IMR-90 (cell line): ENCODE measurements at regions not wholly inside any gene's neighbourhood (a gene's known extent, or its start where the extent isn't known, plus 50 kb on each side); places are given as distances from the start of the nearest gene placed in this dataset.
A peak's percentile ranks its signal among the peaks of the same experiment; 100 is the strongest.

Source experiments
- ATAC-seq: fragments of 200-7000 bp; cut with Tn5 transposase; 2 replicates; pipeline ENCODE4 v1.9.1; 2020; ENCODE audit warnings: low read depth, mild to moderate bottlenecking, moderate library complexity
- BruUV-seq: library from RNA; stranded (reverse); fragments of 400-500 nt; replicated peaks from 2 replicates; lab custom pipeline; 2021; lab: Mats Ljungman, UMichigan
- CTCF ChIA-PET: fragments of 300-600 bp; formaldehyde crosslinking; extraction: SDS; loops from one replicate; lab custom pipeline; 2021; ENCODE audit warnings: antibody characterized with exemption; lab: Yijun Ruan, JAX
- POLR2A ChIA-PET: fragments of 300-600 bp; sonication (Branson Sonifier 250); formaldehyde crosslinking; loops from one replicate; lab custom pipeline; 2022; ENCODE audit warnings: antibody characterized with exemption; ENCODE audit not compliant: unreplicated experiment; lab: Charles Lee
- DNase-seq: peaks from one replicate; pipeline ENCODE4 v3.0.0; 2013
- H2AFZ ChIP-seq: replicated peaks from 2 replicates; pipeline ENCODE3; 2013; ENCODE audit warnings: low read length, mild to moderate bottlenecking; ENCODE audit not compliant: poor library complexity
- H2AK5ac ChIP-seq: 2 replicates; pipeline ENCODE4 v1.6.1; 2013; ENCODE audit warnings: low read depth, low read length, inconsistent platforms
- H2AK9ac ChIP-seq: replicated peaks from 2 replicates; pipeline ENCODE3; 2013; ENCODE audit warnings: mild to moderate bottlenecking, low read depth, low read length, moderate library complexity; ENCODE audit not compliant: poor library complexity
- H2BK120ac ChIP-seq: 2 replicates; pipeline ENCODE4 v1.6.1; 2013; ENCODE audit warnings: low read depth, low read length, inconsistent platforms
- H2BK15ac ChIP-seq: 3 replicates; pipeline ENCODE4 v1.6.1; 2013; ENCODE audit warnings: low read depth, low read length, inconsistent platforms
- H2BK20ac ChIP-seq: 2 replicates; pipeline ENCODE4 v1.6.1; 2013; ENCODE audit warnings: low read depth, mild to moderate bottlenecking, inconsistent platforms, low read length, moderate library complexity
- H2BK5ac ChIP-seq: 2 replicates; pipeline ENCODE4 v1.6.1; 2013; ENCODE audit warnings: mild to moderate bottlenecking, low read depth, low read length, inconsistent platforms; ENCODE audit not compliant: poor library complexity, severe bottlenecking
- H3K14ac ChIP-seq: replicated peaks from 2 replicates; pipeline ENCODE4 v1.6.1; 2013; ENCODE audit warnings: low read depth, low read length, inconsistent platforms
- H3K18ac ChIP-seq: 2 replicates; pipeline ENCODE4 v1.6.1; 2013; ENCODE audit warnings: low read depth, low read length, control low read depth
- H3K23ac ChIP-seq: 2 replicates; pipeline ENCODE4 v1.6.1; 2013; ENCODE audit warnings: low read depth, low read length, inconsistent platforms
- H3K27ac ChIP-seq: 2 replicates; pipeline ENCODE4 v1.5.1; 2013; ENCODE audit warnings: mild to moderate bottlenecking, control low read depth, low read length; ENCODE audit not compliant: insufficient read depth
- H3K27me3 ChIP-seq: 2 replicates; pipeline ENCODE4 v1.6.1; 2013; ENCODE audit warnings: low read length; ENCODE audit not compliant: control insufficient read depth, insufficient read depth
- H3K36me3 ChIP-seq: 2 replicates; pipeline ENCODE4 v1.6.1; 2013; ENCODE audit warnings: low read length, mixed read lengths; ENCODE audit not compliant: control insufficient read depth, insufficient read depth
- H3K4ac ChIP-seq: 2 replicates; pipeline ENCODE4 v1.6.1; 2013; ENCODE audit warnings: low read depth, low read length, inconsistent platforms
- H3K4me1 ChIP-seq: 2 replicates; pipeline ENCODE4 v1.6.1; 2013; ENCODE audit warnings: low read length, mixed read lengths; ENCODE audit not compliant: control insufficient read depth, insufficient read depth
- H3K4me2 ChIP-seq: 2 replicates; pipeline ENCODE4 v1.6.1; 2013; ENCODE audit warnings: low read depth, mild to moderate bottlenecking, control low read depth, low read length, moderate library complexity
- H3K4me3 ChIP-seq: 2 replicates; pipeline ENCODE4 v1.5.1; 2013; ENCODE audit warnings: low read depth, mild to moderate bottlenecking, control low read depth, low read length, moderate library complexity; ENCODE audit not compliant: insufficient read depth
- H3K56ac ChIP-seq: 2 replicates; pipeline ENCODE4 v1.6.1; 2013; ENCODE audit warnings: low read length, inconsistent platforms; ENCODE audit not compliant: insufficient read depth; ENCODE audit errors: extremely low read depth
- H3K79me1 ChIP-seq, 2 experiments: 2 replicates each; pipeline ENCODE4 v1.6.1; 2013; ENCODE audit warnings: low read length in 2 of 2, inconsistent platforms in 1 of 2, low read depth in 1 of 2
- H3K9ac ChIP-seq: 2 replicates; pipeline ENCODE4 v1.6.1; 2013; ENCODE audit warnings: low read depth, low read length, control low read depth
- H3K9me1 ChIP-seq: 2 replicates; pipeline ENCODE4 v1.6.1; 2013; ENCODE audit warnings: low read length, inconsistent platforms; ENCODE audit not compliant: insufficient read depth
- H3K9me3 ChIP-seq: 2 replicates; pipeline ENCODE4 v1.6.1; 2013; ENCODE audit warnings: low read length; ENCODE audit not compliant: control insufficient read depth, insufficient read depth
- H4K20me1 ChIP-seq: 2 replicates; pipeline ENCODE4 v1.6.1; 2013; ENCODE audit warnings: low read length, inconsistent platforms; ENCODE audit not compliant: insufficient read depth
- H4K5ac ChIP-seq: 2 replicates; pipeline ENCODE4 v1.6.1; 2013; ENCODE audit warnings: mild to moderate bottlenecking, low read depth, low read length, control low read depth
- H4K8ac ChIP-seq, 2 experiments: 2 replicates each; pipeline ENCODE4 v1.6.1; 2013; ENCODE audit warnings: low read depth in 2 of 2, low read length in 2 of 2, control low read depth in 1 of 2, inconsistent platforms in 1 of 2
- H4K91ac ChIP-seq: 2 replicates; pipeline ENCODE4 v1.6.1; 2013; ENCODE audit warnings: low read depth, low read length, inconsistent platforms; ENCODE audit not compliant: insufficient read depth
- BHLHE40 ChIP-seq: fragments of 150-350 bp; IDR thresholded peaks from 2 replicates; pipeline ENCODE4 v1.6.1; 2016; ENCODE audit warnings: mild to moderate bottlenecking, low read depth, low read length
- CEBPB ChIP-seq: IDR thresholded peaks from 2 replicates; pipeline ENCODE4 v1.6.1; 2012; ENCODE audit warnings: low read depth, low read length, improper control_type of control experiment
- CHD1 ChIP-seq: IDR thresholded peaks from 2 replicates; pipeline ENCODE4 v1.6.1; 2012; ENCODE audit warnings: low read depth, low read length, improper control_type of control experiment
- CTCF ChIP-seq: conservative IDR thresholded peaks from 2 replicates; pipeline ENCODE4 v1.5.1; 2012; ENCODE audit warnings: mild to moderate bottlenecking, low read depth, low read length, improper control_type of control experiment
- FOS ChIP-seq: fragments of 150-350 bp; IDR thresholded peaks from 2 replicates; pipeline ENCODE4 v1.6.1; 2016; ENCODE audit warnings: low read depth, low read length
- MAFK ChIP-seq: IDR thresholded peaks from 2 replicates; pipeline ENCODE4 v1.6.1; 2012; ENCODE audit warnings: low read depth, low read length, improper control_type of control experiment
- MXI1 ChIP-seq: IDR thresholded peaks from 2 replicates; pipeline ENCODE4 v1.6.1; 2012; ENCODE audit warnings: low read depth, mild to moderate bottlenecking, low read length, moderate library complexity, borderline replicate concordance
- NFE2L2 ChIP-seq: fragments of 150-350 bp; IDR thresholded peaks from 2 replicates; pipeline ENCODE4 v1.6.1; 2016; ENCODE audit warnings: low read depth, mild to moderate bottlenecking, low read length
- POLR2A ChIP-seq: IDR thresholded peaks from 2 replicates; pipeline ENCODE4 v1.6.1; 2012; ENCODE audit warnings: mild to moderate bottlenecking, low read depth, low read length
- RAD21 ChIP-seq: IDR thresholded peaks from 2 replicates; pipeline ENCODE4 v1.6.1; 2012; ENCODE audit warnings: low read length, improper control_type of control experiment
- RCOR1 ChIP-seq: IDR thresholded peaks from 2 replicates; pipeline ENCODE4 v1.6.1; 2012; ENCODE audit warnings: mild to moderate bottlenecking, low read length, improper control_type of control experiment; ENCODE audit not compliant: insufficient replicate concordance
- RFX5 ChIP-seq: IDR thresholded peaks from 2 replicates; pipeline ENCODE4 v1.8.0; 2012; ENCODE audit warnings: low read depth, mild to moderate bottlenecking, low read length, moderate library complexity
- SMC3 ChIP-seq: fragments of 150-350 bp; IDR thresholded peaks from 2 replicates; pipeline ENCODE4 v1.6.1; 2016; ENCODE audit warnings: low read depth, mild to moderate bottlenecking, antibody characterized with exemption, low read length, moderate library complexity
- USF2 ChIP-seq: fragments of 150-350 bp; IDR thresholded peaks from 2 replicates; pipeline ENCODE4 v1.6.1; 2017; ENCODE audit warnings: mild to moderate bottlenecking, antibody characterized with exemption, low read length, low read depth
- WGBS, 2 experiments: methylation state at CpG; one replicate each; pipeline versions ENCODE4 v1.1.5 to v1.1.7; 2013; ENCODE audit warnings: missing lambda C conversion rate in 2 of 2; ENCODE audit not compliant: insufficient read length in 1 of 2; ENCODE audit errors: extremely low coverage in 2 of 2; 5-methylcytosine and 5-hydroxymethylcytosine counted together
- dilution Hi-C: fragments of 300-500 bp; cut with HindIII; formaldehyde crosslinking; loops from one replicate; pipeline ENCODE4 v1.14.3; 2018; ENCODE audit warnings: low sequenced_read_pairs; ENCODE audit not compliant: unreplicated experiment
- in situ Hi-C: fragments of 300-500 bp; cut with MboI; formaldehyde crosslinking; loops from 3 replicates; pipeline ENCODE4 v1.14.3; 2019; ENCODE audit warnings: low sequenced_read_pairs, inconsistent platforms, mixed read lengths
- intact Hi-C: fragments of 100-400 bp; cut with micrococcal nuclease; formaldehyde crosslinking; loops from 2 replicates; pipeline ENCODE4 v1.10.0; 2022

- Histone ChIP-seq H2BK5ac (no peak overlapping the region), H3K14ac (peak overlapping the region; percentile 66; the same call in 1 of the 2 replicates), H3K56ac (no peak overlapping the region; the same call in 1 of the 2 replicates), H4K8ac (peak overlapping the region in 1 of 2 experiments; percentile 70; a peak in 1 of 4 replicates), H3K36me3 (no peaks in the 10 kb centered on the region), H4K20me1 (no peaks in the 10 kb centered on the region), H3K18ac (no peak overlapping the region), H4K5ac (no peak overlapping the region), H3K4me2 (peak overlapping the region; percentile 80), H3K4ac (peak overlapping the region; percentile 56), H2BK20ac (no peak overlapping the region), H2BK15ac (no peak overlapping the region), H3K79me1 (no peaks in the 10 kb centered on the region), H3K27me3 (peaks cover 15% of the 10 kb centered on the region), H3K9me1 (no peaks in the 10 kb centered on the region), H2BK120ac (no peak overlapping the region), H2AK5ac (no peak overlapping the region; the same call in 1 of the 2 replicates), H3K23ac (no peak overlapping the region), H2AK9ac (peak overlapping the region; percentile 65), H3K4me1 (no peaks in the 10 kb centered on the region), H3K4me3 (peak overlapping the region; percentile 41), H3K9ac (0 out of 2 replicates have a peak overlapping the region, but pooled peaks have one; percentile 19), H3K27ac (no peak overlapping the region), H3K9me3 (no peaks in the 10 kb centered on the region), H4K91ac (no peak overlapping the region), H2AFZ (peak overlapping the region; percentile 95)
- intact Hi-C loops: loop anchor here (1.0 to 5.0 kb wide), 4 partner anchors 54 to 385 kb away; partner anchors contain the start of gene DHRS7B
- TF ChIP-seq MXI1 (no peak), CTCF (peak; percentile 80), USF2 (no peak), NFE2L2 (no peak), SMC3 (peak; percentile 70), CEBPB (no peak), BHLHE40 (no peak), RFX5 (no peak), POLR2A (no peak), MAFK (no peak), RAD21 (peak; percentile 72), CHD1 (no peak), RCOR1 (no peak), FOS (no peak)
- ATAC-seq (peak; percentile 95), DNase-seq (peak; percentile 75)
- 16% methylated on average over 14 of the region's 78 CpGs; no CpG with 5 or more reads in 1 of the 2 experiments for WGBS, 2 experiments
- BruUV-seq: no TSS peak
- ChIA-PET POLR2A (no interaction called here), CTCF (interaction anchor here (0.5 to 3.0 kb wide), 12 partner anchors 13 to 392 kb away, joined by 3 to 27 read pairs (median 3); no protein-coding TSS in a partner anchor)
- dilution Hi-C loops: no loop called here
- in situ Hi-C loops: loop anchor here (5.0 kb wide), 2 partner anchors 229 to 384 kb away; partner anchors contain the start of genes DHRS7B and MAP2K3
These were observed 135.4 kb downstream of the KCNJ12 start for GRCh38 chr17:21511363-21512195.
